Heart left ventricle (tissue), 13 donors: ENCODE measurements at regions not wholly inside any gene's neighbourhood (a gene's known extent, or its start where the extent isn't known, plus 50 kb on each side); places are given as distances from the start of the nearest gene placed in this dataset.

Source experiments
- POLR2A ChIP-seq, 2 donors: fragments of 450-650 bp; IDR thresholded peaks; one replicate each; pipeline ENCODE4 v1.6.1; 2017; ENCODE audit warnings: antibody characterized with exemption in 2 of 2, mild to moderate bottlenecking in 2 of 2, moderate library complexity in 2 of 2
- TF ChIP-seq, protein P1 (sequence below), 12 donors: fragments of 200-600 bp; sonication (generic) in 4 of 12; IDR thresholded peaks; one replicate each; pipeline versions ENCODE4 v1.5.0 to v1.8.0; 2018 to 2022; ENCODE audit warnings: antibody characterized with exemption in 12 of 12, mild to moderate bottlenecking in 5 of 12
- donor health status: ischemic (EF 13 %, LVEDD 7.1; RV severe dilation, severe dysfunction).
- donor health status: DM: no; HTN: yes; CAD: no.
- donor health status: DM: no; HTN: no; CAD: no.
- donor health status: ischemic (EF 25% LVEDD 6.9; RV normal size, moderate dysfunction).
- donor health status: ischemic (EF 25% LVEDD 5.7; RV mildly dilated, moderate dysfunction).
- donor health status: ischemic (EF 35%, LVEDD 5.7; RV mildly dilated, moderate dysfunction).
- donor health status: nonischemic (EF 11% LVEDD 7.7; RV severe dilation, severe dysfunction).
- donor health status: DM: yes; HTN: yes; CAD: no.
- donor health status: PGD.
- donor health status: ischemic (EF 29% LVEDD 5.4; RV normal size, mild dysfunction).
- donor health status: nonischemic (EF 23%, LVEDD 6.1; RV moderate dilation, normal function).

DNA sequence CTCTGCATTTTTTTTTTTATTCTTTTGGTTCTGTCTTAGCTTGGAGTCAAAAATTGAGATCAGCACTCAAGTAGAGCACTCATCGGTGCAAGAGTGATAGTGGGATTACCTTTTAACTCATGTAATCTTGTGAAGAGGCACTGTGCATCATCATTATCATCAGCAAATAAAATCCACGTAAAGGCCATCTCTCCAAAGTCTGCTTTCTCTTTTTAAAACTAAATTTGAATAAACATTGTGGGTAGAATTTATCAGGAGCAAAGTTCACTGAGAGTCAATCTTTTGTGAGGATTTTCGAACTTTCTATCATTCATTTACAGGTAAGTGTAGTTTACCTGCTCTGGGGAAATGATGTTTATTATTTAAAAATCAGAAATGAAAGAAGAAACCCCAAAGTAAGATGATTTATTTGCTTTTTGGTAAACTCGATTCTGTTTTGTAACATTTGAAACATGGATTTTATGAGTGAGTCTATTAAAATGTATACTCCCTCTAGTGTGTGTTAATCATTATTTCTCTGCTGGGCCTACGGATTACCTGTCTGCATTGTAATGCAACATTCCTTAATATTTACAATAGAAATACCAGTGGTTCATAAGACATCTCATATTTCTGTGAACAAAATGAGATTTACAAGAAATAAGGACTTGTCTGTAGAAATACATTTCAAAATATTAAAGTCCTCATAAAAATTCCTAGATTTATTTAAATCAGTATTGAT lies 327.7 kb upstream of the NAALADL2 start:
- TF ChIP-seq, protein P1, sequence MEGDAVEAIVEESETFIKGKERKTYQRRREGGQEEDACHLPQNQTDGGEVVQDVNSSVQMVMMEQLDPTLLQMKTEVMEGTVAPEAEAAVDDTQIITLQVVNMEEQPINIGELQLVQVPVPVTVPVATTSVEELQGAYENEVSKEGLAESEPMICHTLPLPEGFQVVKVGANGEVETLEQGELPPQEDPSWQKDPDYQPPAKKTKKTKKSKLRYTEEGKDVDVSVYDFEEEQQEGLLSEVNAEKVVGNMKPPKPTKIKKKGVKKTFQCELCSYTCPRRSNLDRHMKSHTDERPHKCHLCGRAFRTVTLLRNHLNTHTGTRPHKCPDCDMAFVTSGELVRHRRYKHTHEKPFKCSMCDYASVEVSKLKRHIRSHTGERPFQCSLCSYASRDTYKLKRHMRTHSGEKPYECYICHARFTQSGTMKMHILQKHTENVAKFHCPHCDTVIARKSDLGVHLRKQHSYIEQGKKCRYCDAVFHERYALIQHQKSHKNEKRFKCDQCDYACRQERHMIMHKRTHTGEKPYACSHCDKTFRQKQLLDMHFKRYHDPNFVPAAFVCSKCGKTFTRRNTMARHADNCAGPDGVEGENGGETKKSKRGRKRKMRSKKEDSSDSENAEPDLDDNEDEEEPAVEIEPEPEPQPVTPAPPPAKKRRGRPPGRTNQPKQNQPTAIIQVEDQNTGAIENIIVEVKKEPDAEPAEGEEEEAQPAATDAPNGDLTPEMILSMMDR (IDR thresholded peaks at IDR 0.05): no peak
- TF ChIP-seq POLR2A (IDR thresholded peaks at IDR 0.05): no peak
